OCI-LY1 (cell line): ENCODE measurements at regions not wholly inside any gene's neighbourhood (a gene's known extent, or its start where the extent isn't known, plus 50 kb on each side); places are given as distances from the start of the nearest gene placed in this dataset.

Experiments used
- EZH2 ChIP-seq: fragments of 200-600 bp; sonication (generic), shearing (Covaris generic); IDR thresholded peaks from 2 replicates; pipeline ENCODE4 v1.8.0; 2017; ENCODE audit warnings: borderline replicate concordance, mixed run types, mild to moderate bottlenecking, antibody characterized with exemption, low read length, moderate library complexity, mixed read lengths
- TF ChIP-seq, protein P1 (sequence below): fragments of 200-600 bp; sonication (generic), shearing (Covaris generic); IDR thresholded peaks from 2 replicates; pipeline ENCODE4 v1.5.1; 2017; ENCODE audit warnings: mild to moderate bottlenecking, antibody characterized with exemption, low read length, moderate library complexity, mixed read lengths

DNA sequence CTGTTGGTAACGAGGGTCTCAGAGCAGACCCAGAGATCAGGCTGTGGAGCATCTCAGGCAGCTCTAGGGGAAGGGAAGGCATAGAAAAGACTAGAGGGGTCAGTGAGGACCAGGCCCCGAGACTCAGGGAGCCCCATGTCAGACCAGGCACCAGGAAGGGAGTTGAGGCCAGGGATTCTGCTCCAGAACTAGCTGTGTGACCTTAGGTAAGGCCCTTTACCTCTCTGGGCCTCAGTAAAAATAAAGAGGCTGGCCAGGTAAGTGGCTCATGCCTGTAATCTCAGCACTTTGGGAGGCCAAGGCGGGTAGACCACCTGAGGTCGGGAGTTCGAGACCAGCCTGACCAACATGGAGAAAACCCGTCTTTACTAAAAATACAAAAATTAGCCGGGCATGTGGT, 176.4 kb upstream of the IER5L start:
- TF ChIP-seq, protein P1, sequence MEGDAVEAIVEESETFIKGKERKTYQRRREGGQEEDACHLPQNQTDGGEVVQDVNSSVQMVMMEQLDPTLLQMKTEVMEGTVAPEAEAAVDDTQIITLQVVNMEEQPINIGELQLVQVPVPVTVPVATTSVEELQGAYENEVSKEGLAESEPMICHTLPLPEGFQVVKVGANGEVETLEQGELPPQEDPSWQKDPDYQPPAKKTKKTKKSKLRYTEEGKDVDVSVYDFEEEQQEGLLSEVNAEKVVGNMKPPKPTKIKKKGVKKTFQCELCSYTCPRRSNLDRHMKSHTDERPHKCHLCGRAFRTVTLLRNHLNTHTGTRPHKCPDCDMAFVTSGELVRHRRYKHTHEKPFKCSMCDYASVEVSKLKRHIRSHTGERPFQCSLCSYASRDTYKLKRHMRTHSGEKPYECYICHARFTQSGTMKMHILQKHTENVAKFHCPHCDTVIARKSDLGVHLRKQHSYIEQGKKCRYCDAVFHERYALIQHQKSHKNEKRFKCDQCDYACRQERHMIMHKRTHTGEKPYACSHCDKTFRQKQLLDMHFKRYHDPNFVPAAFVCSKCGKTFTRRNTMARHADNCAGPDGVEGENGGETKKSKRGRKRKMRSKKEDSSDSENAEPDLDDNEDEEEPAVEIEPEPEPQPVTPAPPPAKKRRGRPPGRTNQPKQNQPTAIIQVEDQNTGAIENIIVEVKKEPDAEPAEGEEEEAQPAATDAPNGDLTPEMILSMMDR: no peak
- TF ChIP-seq EZH2: no peak
